ENCODE measurements at regions not wholly inside any gene's neighbourhood (a gene's known extent, or its start where the extent isn't known, plus 50 kb on each side); places are given as distances from the start of the nearest gene placed in this dataset.

DNA sequence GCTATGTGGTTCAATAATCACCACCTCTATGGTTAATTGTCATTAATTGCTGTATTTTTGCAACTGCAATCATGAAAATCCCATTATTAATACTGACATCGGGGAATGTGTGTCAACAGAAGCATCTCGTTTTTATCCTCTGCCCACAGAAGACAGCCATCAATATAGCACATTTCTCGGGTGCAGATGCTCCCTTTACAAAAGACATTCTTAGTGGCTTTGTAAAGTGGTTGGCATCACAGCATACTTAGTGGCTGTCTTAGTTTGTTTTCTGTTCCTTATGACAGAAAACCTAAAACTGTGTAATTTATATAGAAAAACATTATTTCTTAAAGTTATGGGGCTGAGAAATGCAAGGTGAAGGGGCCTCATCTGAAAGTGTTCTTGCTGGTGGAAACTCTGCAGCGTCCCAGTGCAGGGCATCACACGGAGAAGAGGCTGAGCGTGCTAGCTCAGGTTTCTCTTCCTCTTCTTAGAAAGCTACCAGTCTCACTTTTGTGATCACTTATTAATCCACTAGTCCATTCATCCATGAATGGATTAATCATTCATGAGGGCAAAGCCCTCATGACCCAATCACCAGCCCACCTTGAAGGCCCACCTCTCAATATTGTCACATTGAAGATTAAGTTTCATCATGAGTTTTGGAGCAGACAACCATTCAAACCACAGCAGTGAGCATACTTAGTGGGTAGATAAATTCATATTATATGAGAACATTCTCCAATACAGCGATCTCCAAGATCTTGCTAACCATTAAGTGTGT, 1067.7 kb upstream of the PABPC4L start:
- DNase-seq: no peak
- TF ChIP-seq POLR2AphosphoS5 (IDR thresholded peaks at IDR 0.05): no peak
- TF ChIP-seq, protein P1, sequence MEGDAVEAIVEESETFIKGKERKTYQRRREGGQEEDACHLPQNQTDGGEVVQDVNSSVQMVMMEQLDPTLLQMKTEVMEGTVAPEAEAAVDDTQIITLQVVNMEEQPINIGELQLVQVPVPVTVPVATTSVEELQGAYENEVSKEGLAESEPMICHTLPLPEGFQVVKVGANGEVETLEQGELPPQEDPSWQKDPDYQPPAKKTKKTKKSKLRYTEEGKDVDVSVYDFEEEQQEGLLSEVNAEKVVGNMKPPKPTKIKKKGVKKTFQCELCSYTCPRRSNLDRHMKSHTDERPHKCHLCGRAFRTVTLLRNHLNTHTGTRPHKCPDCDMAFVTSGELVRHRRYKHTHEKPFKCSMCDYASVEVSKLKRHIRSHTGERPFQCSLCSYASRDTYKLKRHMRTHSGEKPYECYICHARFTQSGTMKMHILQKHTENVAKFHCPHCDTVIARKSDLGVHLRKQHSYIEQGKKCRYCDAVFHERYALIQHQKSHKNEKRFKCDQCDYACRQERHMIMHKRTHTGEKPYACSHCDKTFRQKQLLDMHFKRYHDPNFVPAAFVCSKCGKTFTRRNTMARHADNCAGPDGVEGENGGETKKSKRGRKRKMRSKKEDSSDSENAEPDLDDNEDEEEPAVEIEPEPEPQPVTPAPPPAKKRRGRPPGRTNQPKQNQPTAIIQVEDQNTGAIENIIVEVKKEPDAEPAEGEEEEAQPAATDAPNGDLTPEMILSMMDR (IDR thresholded peaks at IDR 0.05): no peak
- no peak for TF ChIP-seq EP300 (IDR thresholded peaks at IDR 0.05)
- TF ChIP-seq POLR2A (IDR thresholded peaks at IDR 0.05): no peak
- Histone ChIP-seq H3K27ac (no peak overlapping the region), H3K27me3 (no peaks in the 10 kb centered on the region), H3K9me3 (no peaks in the 10 kb centered on the region), H3K4me3 (no peak overlapping the region), H3K4me1 (no peaks in the 10 kb centered on the region), H3K36me3 (no peaks in the 10 kb centered on the region)
- ATAC-seq (ENCODE audit: low FRiP score in 2 of 2): no peak
- WGBS, 2 donors: 85 to 89% methylated on average over 7 of the region's 7 CpGs

DNA sequence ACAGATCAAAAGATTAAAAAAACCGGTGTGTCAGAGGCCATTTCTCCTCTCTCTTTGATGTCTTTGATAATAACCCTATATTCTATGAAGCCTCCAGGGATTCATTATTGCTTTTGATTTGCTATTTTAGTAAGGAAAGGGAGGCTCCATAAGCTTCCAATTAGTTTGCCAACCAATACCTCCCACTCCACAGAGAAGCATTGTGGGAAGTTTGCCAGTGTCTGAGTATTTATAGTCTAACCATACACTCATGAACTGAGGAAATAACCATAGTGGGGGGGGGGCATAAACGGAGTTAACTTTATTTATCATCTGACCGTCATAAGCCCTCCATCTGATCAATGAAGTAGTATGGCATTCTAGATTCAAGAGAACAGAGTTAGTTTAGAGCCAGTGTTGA, 1066.8 kb upstream of the PABPC4L start:
- no peak overlapping the region for H3K27ac ChIP-seq
- WGBS, 2 donors: 67 to 70% methylated on average over 3 of the region's 3 CpGs

DNA sequence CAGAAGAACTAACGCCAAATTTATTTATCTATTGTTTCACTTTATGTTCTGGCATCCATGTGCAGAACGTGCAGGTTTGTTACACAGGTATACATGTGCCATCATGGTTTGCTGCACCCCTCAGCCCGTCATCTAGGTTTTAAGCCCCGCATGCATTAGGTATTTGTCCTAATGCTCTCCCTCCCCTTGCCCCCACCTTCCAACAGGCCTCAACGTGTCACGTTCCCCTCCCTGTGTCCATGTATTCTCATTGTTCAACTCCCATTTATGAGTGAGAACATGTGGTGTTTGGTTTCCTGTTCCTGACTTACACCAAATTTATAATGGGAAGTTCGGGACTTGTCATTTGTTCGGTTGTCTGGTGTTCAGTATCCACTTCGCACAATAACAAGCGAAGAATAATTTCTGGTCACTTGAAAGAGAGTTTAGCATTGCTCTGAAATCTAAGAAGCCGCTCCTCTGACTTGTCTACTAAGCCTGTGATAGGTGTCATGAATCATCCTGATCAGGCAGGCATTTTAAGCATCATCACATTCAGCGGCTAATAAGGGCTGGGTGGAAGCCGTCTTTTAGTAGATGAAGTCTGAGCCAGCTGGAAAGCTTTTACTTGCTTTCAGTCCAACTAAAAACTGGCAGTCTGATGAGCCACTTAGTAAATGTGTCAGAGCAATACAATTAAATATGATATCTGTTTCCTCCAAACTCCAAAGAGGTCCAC, 1065.7 kb upstream of the PABPC4L start:
- ATAC-seq (ENCODE audit: low FRiP score in 2 of 2): no peak
- WGBS, 2 donors: 63 to 69% methylated on average over 13 of the region's 13 CpGs
- H3K36me3 ChIP-seq: no peaks in the 10 kb centered on the region

More for the DNA sequence above, 1066.8 kb upstream of the PABPC4L start:
- DNase-seq (no peak), ATAC-seq (ENCODE audit: low FRiP score in 2 of 2) (no peak)
- no peaks in the 10 kb centered on the region for H3K9me3 ChIP-seq
- no peak for TF ChIP-seq EP300 (IDR thresholded peaks at IDR 0.05)
- TF ChIP-seq, protein P1 (IDR thresholded peaks at IDR 0.05): no peak
- no peak for TF ChIP-seq POLR2A (IDR thresholded peaks at IDR 0.05)
- no peak for TF ChIP-seq POLR2AphosphoS5 (IDR thresholded peaks at IDR 0.05)
- no peaks in the 10 kb centered on the region for H3K27me3 ChIP-seq
- H3K4me3 ChIP-seq: no peak overlapping the region
- H3K4me1 ChIP-seq: no peaks in the 10 kb centered on the region
- H3K36me3 ChIP-seq: no peaks in the 10 kb centered on the region

DNA sequence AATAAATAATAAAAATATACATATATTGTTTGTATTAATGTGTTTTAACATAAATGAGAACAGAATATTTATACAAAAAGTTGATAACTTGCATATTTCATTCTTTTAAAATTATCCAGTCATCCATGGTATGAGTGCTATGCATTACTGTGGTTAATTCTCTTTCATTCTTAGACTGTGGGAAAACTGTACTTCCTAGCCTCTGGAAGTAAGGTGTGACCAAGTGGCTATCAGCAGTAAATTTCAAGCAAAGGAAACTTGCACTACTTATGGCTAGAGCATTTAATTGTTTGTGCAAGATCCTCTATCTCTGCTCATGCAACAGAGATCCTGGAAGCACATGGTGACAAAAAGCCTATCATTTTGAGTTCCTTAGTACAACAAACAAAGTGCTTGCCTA, 1054.5 kb upstream of the PABPC4L start:
- no peaks in the 10 kb centered on the region for H3K36me3 ChIP-seq
- H3K27ac ChIP-seq: no peak overlapping the region
- no peak for ATAC-seq (ENCODE audit: low FRiP score in 2 of 2)
- no peaks in the 10 kb centered on the region for H3K4me1 ChIP-seq
- H3K27me3 ChIP-seq: no peaks in the 10 kb centered on the region
- H3K9me3 ChIP-seq: no peaks in the 10 kb centered on the region
- TF ChIP-seq POLR2AphosphoS5 (IDR thresholded peaks at IDR 0.05) (no peak), EP300 (IDR thresholded peaks at IDR 0.05) (no peak), POLR2A (IDR thresholded peaks at IDR 0.05) (no peak)
- TF ChIP-seq, protein P1 (IDR thresholded peaks at IDR 0.05): no peak
- DNase-seq: no peak
- H3K4me3 ChIP-seq: no peak overlapping the region

More for the DNA sequence above, 1065.7 kb upstream of the PABPC4L start:
- Histone ChIP-seq H3K27me3 (no peaks in the 10 kb centered on the region), H3K27ac (no peak overlapping the region), H3K4me1 (no peaks in the 10 kb centered on the region), H3K9me3 (no peaks in the 10 kb centered on the region), H3K4me3 (no peak overlapping the region)
- DNase-seq: no peak
- TF ChIP-seq, protein P1 (IDR thresholded peaks at IDR 0.05): no peak
- TF ChIP-seq EP300 (IDR thresholded peaks at IDR 0.05) (no peak), POLR2AphosphoS5 (IDR thresholded peaks at IDR 0.05) (no peak), POLR2A (IDR thresholded peaks at IDR 0.05) (no peak)

Measured in upper lobe of left lung (tissue), 6 donors.